ENCODE measurements at regions not wholly inside any gene's neighbourhood (a gene's known extent, or its start where the extent isn't known, plus 50 kb on each side); places are given as distances from the start of the nearest gene placed in this dataset.

- TF ChIP-seq SUZ12 (IDR thresholded peaks at IDR 0.05; ENCODE audit: extremely low read depth, insufficient read depth, insufficient read length) (no peak), ZNF274 (IDR thresholded peaks at IDR 0.05; ENCODE audit: low read depth, low read length) (no peak)
These were observed 759.0 kb upstream of the EPHA5 start for GRCh38 chr4:66429276-66429675.

Data from NT2/D1 (cell line).